ENCODE measurements at regions not wholly inside any gene's neighbourhood (a gene's known extent, or its start where the extent isn't known, plus 50 kb on each side); places are given as distances from the start of the nearest gene placed in this dataset.

DNA sequence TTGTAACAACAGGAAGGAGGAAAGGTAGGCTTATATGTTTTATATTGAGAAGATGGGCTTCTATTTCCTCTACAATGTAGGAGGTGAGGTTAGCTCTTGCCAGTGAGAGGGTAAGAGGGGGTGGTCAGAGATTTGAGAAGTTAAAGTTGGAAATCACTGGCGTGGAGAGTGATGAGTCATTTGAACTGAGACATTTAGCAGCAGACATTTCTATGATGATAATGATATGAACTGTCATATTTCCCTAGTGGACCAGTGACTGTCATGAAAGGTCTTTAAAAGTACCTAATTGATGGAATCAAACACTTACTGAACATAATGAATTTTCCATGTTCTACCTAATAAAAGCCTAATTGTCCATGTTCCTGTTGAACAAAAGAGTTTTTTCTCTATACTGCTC lies 126.1 kb downstream of the FAM161A start:
- TF ChIP-seq CTCF (IDR thresholded peaks at IDR 0.05; ENCODE audit: low read depth, low read length): no peak
- no peak for TF ChIP-seq POLR2A (IDR thresholded peaks at IDR 0.05; ENCODE audit: extremely low read depth, insufficient read length)

All from NB4 (cell line).